Astrocyte (in vitro differentiated cells and primary cell): ENCODE measurements at regions not wholly inside any gene's neighbourhood (a gene's known extent, or its start where the extent isn't known, plus 50 kb on each side); places are given as distances from the start of the nearest gene placed in this dataset.
"Not testable (repeated sequence)": the region's sequence is repeated elsewhere in the genome, so short reads cannot be mapped to it uniquely, and the experiment has no call there.

ENCODE experiments used
- DNase-seq: peaks from one replicate; pipeline ENCODE4 v3.0.0-alpha.2; 2010; ENCODE audit warnings: low read depth
- FAIRE-seq: peaks from 2 replicates; lab custom pipeline; 2011; peaks lifted over from hg19 to GRCh38; lab: Jason Lieb, UNC
- H2AFZ ChIP-seq: 2 replicates; pipeline ENCODE4 v1.6.0; 2012; ENCODE audit warnings: low read depth, low read length, inconsistent platforms
- H3K27ac ChIP-seq: 2 replicates; pipeline ENCODE4 v1.5.1; 2011; ENCODE audit warnings: low read depth, low read length, inconsistent platforms
- H3K27me3 ChIP-seq: 2 replicates; pipeline ENCODE4 v1.6.0; 2011; ENCODE audit warnings: low read length, inconsistent platforms; ENCODE audit not compliant: insufficient read depth
- H3K36me3 ChIP-seq: 2 replicates; pipeline ENCODE4 v1.5.1; 2011; ENCODE audit warnings: low read length, inconsistent platforms; ENCODE audit not compliant: insufficient read depth
- H3K4me1 ChIP-seq: 2 replicates; pipeline ENCODE4 v1.5.1; 2011; ENCODE audit warnings: low read length, inconsistent platforms; ENCODE audit not compliant: insufficient read depth
- H3K4me2 ChIP-seq: 2 replicates; pipeline ENCODE4 v1.6.0; 2012; ENCODE audit warnings: low read length, inconsistent platforms
- H3K4me3 ChIP-seq: 2 replicates; pipeline ENCODE4 v1.5.1; 2011; ENCODE audit warnings: low read depth, mild to moderate bottlenecking, low read length, inconsistent platforms; ENCODE audit not compliant: insufficient read depth
- H3K79me2 ChIP-seq: 2 replicates; pipeline ENCODE4 v1.6.0; 2012; ENCODE audit warnings: mild to moderate bottlenecking, low read length, inconsistent platforms; ENCODE audit not compliant: insufficient read depth
- H3K9ac ChIP-seq: 2 replicates; pipeline ENCODE4 v1.6.0; 2012; ENCODE audit warnings: mild to moderate bottlenecking, low read length, inconsistent platforms
- H3K9me3 ChIP-seq: 2 replicates; pipeline ENCODE4 v1.5.1; 2012; ENCODE audit warnings: low read depth, mild to moderate bottlenecking, low read length, inconsistent platforms; ENCODE audit not compliant: insufficient read depth
- H4K20me1 ChIP-seq: 2 replicates; pipeline ENCODE4 v1.6.0; 2012; ENCODE audit warnings: low read length, inconsistent platforms; ENCODE audit not compliant: insufficient read depth
- H3K27ac Mint-ChIP-seq: one replicate; pipeline ENCODE4 v1.8.0; 2021; ENCODE audit warnings: mild to moderate bottlenecking, mixed read lengths; ENCODE audit not compliant: unreplicated experiment
- H3K27me3 Mint-ChIP-seq: one replicate; pipeline ENCODE4 v1.8.0; 2021; ENCODE audit warnings: low read depth, mixed read lengths; ENCODE audit not compliant: unreplicated experiment
- H3K36me3 Mint-ChIP-seq: one replicate; pipeline ENCODE4 v1.8.0; 2021; ENCODE audit warnings: low read depth, mixed read lengths; ENCODE audit not compliant: unreplicated experiment
- H3K4me1 Mint-ChIP-seq: one replicate; pipeline ENCODE4 v1.8.0; 2021; ENCODE audit warnings: low read depth, mixed read lengths; ENCODE audit not compliant: unreplicated experiment
- H3K4me3 Mint-ChIP-seq: one replicate; pipeline ENCODE4 v1.8.0; 2021; ENCODE audit warnings: mild to moderate bottlenecking, moderate library complexity, mixed read lengths; ENCODE audit not compliant: unreplicated experiment
- H3K9me3 Mint-ChIP-seq: one replicate; pipeline ENCODE4 v1.8.0; 2021; ENCODE audit warnings: mild to moderate bottlenecking, mixed read lengths; ENCODE audit not compliant: unreplicated experiment
- EZH2 ChIP-seq: IDR thresholded peaks from 2 replicates; pipeline ENCODE4 v1.6.1; 2012; ENCODE audit warnings: mild to moderate bottlenecking, low read length, inconsistent platforms; ENCODE audit not compliant: insufficient read depth
- TF ChIP-seq, protein P1 (sequence below): IDR thresholded peaks from 2 replicates; pipeline ENCODE4 v1.5.1; 2011; ENCODE audit warnings: low read depth, mild to moderate bottlenecking, inconsistent platforms, low read length, moderate library complexity; ENCODE audit not compliant: insufficient read depth

DNA sequence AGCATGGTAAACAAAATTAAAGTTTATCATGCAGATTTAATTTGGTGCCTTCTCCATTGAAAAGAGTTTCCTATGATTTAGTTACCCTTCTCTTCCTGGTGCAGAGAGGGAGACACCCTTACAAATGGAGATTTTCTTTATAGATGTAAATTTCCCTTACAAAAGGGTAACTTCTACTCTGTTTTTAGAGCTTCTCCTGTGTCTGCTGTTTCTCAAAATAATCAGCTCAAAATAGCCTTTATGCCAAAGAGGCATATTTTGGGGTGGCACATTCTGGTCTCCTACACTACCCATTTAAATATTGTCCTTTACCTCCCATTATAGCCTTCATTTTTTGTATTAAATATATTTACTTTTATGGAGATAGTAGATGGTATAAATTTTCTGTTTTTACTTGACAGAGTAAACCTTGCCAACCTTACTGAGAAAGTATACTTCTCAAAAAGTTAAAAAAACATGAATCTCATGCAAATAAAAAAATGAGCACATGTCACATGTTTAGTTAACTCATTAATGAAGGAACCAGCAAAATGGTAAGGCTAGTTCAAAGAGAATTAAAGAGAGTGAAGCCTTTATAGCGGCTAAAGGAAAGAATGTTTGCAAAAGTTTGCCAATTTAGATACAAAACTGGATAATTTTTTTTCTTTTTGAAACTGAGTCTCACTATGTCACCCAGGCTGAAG is 83.3 kb upstream of the MSH6 start:
- no peak overlapping the region for H3K27ac Mint-ChIP-seq

DNA sequence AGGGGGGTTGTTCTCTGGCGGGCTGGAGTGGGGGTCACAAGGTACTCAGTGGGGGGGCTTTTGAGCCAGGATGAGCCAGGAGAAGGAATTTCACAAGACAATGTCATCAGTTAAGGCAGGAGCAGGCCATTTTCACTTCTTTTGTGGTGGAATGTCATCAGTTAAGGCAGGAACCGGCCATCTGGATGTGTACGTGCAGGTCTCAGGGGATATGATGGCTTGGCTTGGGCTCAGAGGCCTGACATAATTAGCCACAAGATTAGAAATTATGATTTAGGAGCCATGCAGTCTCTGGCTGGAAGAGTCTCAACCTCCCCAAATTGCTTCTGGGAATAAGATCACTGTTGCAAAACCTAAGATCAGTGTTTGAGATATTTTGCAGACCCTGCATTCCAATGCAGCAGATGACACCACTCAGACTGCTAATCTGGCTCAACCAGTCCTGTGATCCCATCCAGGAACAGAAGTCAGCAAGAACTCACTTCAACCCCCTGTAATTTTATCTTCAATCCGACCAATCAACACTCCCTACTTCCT is 84.4 kb upstream of the MSH6 start:
- not testable (repeated sequence) for H3K36me3 Mint-ChIP-seq, FAIRE-seq, H3K4me2 ChIP-seq, H2AFZ ChIP-seq, H3K27me3 ChIP-seq, H3K27ac ChIP-seq, H3K4me3 Mint-ChIP-seq, H3K27ac Mint-ChIP-seq, H3K4me1 Mint-ChIP-seq, H3K4me3 ChIP-seq, DNase-seq, H4K20me1 ChIP-seq, H3K36me3 ChIP-seq, H3K4me1 ChIP-seq, H3K27me3 Mint-ChIP-seq, H3K79me2 ChIP-seq, H3K9me3 Mint-ChIP-seq, H3K9me3 ChIP-seq, H3K9ac ChIP-seq

More for the DNA sequence above, 83.3 kb upstream of the MSH6 start:
- no peaks in the 10 kb centered on the region for H3K9me3 ChIP-seq
- no peak overlapping the region for H3K4me3 ChIP-seq
- peaks cover 2% of the 10 kb centered on the region for H3K27me3 ChIP-seq
- Mint-ChIP-seq H3K4me1 (no peaks in the 10 kb centered on the region), H3K36me3 (no peaks in the 10 kb centered on the region), H3K9me3 (no peaks in the 10 kb centered on the region), H3K4me3 (no peak overlapping the region), H3K27me3 (no peaks in the 10 kb centered on the region)
- no peaks in the 10 kb centered on the region for H3K79me2 ChIP-seq
- TF ChIP-seq EZH2 = no peak
- TF ChIP-seq, protein P1, sequence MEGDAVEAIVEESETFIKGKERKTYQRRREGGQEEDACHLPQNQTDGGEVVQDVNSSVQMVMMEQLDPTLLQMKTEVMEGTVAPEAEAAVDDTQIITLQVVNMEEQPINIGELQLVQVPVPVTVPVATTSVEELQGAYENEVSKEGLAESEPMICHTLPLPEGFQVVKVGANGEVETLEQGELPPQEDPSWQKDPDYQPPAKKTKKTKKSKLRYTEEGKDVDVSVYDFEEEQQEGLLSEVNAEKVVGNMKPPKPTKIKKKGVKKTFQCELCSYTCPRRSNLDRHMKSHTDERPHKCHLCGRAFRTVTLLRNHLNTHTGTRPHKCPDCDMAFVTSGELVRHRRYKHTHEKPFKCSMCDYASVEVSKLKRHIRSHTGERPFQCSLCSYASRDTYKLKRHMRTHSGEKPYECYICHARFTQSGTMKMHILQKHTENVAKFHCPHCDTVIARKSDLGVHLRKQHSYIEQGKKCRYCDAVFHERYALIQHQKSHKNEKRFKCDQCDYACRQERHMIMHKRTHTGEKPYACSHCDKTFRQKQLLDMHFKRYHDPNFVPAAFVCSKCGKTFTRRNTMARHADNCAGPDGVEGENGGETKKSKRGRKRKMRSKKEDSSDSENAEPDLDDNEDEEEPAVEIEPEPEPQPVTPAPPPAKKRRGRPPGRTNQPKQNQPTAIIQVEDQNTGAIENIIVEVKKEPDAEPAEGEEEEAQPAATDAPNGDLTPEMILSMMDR = no peak
- no peak for DNase-seq
- no peak overlapping the region for H3K9ac ChIP-seq
- no peak overlapping the region for H2AFZ ChIP-seq
- no peaks in the 10 kb centered on the region for H4K20me1 ChIP-seq
- H3K4me2 ChIP-seq = no peak overlapping the region
- no peaks in the 10 kb centered on the region for H3K4me1 ChIP-seq
- no peaks in the 10 kb centered on the region for H3K36me3 ChIP-seq
- H3K27ac ChIP-seq = no peak overlapping the region
- no peak for FAIRE-seq

DNA sequence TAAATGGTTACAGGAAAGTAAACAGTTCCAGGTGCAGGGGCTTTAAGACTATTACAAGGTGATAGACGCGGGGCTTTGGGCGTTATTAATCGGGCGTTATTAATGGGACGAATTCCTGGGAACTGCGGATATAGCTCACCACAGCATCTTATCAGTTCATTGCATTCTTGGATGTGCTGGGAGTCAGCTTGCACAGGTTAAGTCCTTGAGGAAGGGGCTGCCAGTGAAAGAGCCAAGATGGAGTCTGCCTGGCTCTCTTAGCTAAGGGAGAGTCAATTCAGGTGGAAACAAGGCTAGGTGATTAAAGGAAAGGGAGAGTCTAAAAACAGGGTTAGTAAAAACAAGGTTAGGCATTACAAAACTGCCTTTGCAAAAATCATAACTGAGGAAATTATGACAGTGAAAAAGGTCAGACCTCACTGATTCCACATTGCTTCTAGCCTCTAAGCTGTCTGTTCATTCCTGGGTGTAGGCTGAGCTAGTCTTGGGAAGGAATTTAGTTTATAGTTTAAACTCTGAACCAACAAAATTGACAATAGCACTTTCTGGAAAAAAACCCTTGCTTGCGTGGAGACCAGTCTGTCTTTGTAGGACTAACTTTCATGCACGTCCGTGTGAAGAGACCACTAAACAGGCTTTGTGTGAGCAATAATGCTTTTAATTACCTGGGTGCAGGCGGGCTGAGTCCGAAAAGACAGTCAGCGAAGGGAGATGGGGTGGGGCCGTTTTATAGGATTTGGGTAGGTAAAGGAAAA is 85.1 kb upstream of the MSH6 start:
- H2AFZ ChIP-seq, H3K27me3 Mint-ChIP-seq, DNase-seq, H3K9me3 Mint-ChIP-seq, H3K4me1 ChIP-seq, H3K4me2 ChIP-seq, H3K27me3 ChIP-seq, H3K79me2 ChIP-seq, FAIRE-seq, H3K4me3 ChIP-seq, H4K20me1 ChIP-seq, H3K36me3 Mint-ChIP-seq, H3K27ac Mint-ChIP-seq, H3K9ac ChIP-seq, H3K4me3 Mint-ChIP-seq, H3K36me3 ChIP-seq, H3K9me3 ChIP-seq, H3K4me1 Mint-ChIP-seq, H3K27ac ChIP-seq: not testable (repeated sequence)
